ENCODE measurements at regions not wholly inside any gene's neighbourhood (a gene's known extent, or its start where the extent isn't known, plus 50 kb on each side); places are given as distances from the start of the nearest gene placed in this dataset.
"Not testable (repeated sequence)": the region's sequence is repeated elsewhere in the genome, so short reads cannot be mapped to it uniquely, and the experiment has no call there.

- DNase-seq (ENCODE audit: low spot score), result no peak
Observed at GRCh38 chr1:166391279-166392066, 224.7 kb upstream of the FAM78B start.

DNA sequence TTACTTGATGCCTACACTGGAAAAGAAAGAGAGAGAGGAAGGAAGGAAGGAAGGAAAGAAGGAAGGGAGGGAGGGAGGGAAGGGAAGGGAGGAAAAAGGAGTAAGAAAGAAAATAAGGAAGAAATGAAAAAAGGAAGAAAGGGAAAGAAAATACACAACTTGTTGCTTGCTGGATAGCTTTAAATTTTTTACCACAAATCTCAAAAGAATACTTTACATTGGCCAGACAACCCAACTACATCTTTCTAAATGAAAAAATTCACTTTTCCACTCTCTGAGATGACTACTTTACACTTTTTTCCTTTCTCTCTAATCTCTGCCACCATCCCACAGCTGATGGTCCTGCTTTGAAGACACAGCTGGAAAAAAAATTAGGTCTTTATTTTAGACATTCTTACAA, 228.9 kb upstream of the FAM78B start:
- DNase-seq (ENCODE audit: low spot score), result no peak

DNA sequence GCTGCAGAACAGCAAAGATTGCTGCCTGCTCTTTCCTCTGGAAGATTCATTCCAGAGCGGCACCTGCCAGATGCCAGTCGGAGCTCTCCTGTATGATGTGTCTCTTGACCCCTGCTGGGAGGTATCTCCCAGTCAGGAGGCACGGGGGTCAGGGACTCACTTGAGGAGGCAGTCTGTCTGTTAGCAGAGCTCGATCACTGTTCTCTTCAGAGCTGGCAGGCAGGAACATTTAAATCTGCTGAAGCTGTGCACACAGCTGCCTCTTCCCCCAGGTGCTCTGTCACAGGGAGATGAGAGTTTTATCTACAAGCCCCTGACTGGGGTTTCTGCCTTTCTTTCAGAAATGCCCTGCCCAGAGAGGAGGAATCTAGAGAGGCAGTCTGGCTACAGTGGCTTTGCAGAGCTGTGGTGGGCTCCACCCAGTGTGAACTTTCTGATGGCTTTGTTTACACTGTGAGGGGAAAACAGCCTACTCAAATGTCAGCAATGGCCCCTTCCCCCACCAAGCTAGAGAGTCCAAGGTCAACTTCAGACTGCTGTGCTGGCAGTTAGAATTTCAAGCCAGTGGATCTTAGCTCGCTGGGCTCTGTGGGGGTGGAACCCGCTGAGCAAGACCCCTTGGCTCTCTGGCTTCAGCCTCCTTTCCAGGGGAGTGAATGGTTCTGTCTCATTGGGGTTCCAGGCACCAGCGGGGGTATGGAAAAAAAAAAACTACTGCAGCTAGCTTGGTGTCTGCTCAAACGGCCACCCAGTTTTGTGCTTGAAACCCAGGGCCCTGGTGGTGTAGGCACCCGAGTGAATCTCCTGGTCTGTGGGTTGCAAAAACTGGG, 242.7 kb upstream of the FAM78B start:
- DNase-seq (ENCODE audit: low spot score), result not testable (repeated sequence)

GRCh38 chr1:166410083-166410385, 243.2 kb upstream of the FAM78B start:
- no peak for DNase-seq (ENCODE audit: low spot score)

DNA sequence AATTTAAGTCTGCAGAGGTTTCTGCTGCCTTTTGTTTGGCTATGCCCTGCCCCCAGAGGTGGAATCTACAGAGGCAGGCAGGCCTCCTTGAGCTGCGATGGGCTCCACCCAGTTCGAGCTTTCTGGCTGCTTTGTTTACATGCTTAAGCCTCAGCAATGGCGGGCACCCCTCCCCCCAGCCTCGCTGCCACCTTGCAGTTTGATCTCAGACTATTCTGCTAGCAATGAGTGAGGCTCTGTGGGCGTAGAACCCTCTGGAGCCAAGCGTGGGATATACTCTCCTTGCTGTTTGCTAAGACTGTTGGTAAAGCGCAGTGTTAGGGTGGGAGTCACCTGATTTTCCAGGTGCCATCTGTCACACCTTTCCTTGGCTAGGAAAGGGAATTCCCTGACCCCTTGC, 250.0 kb upstream of the FAM78B start:
- DNase-seq (ENCODE audit: low spot score), result not testable (repeated sequence)

DNA sequence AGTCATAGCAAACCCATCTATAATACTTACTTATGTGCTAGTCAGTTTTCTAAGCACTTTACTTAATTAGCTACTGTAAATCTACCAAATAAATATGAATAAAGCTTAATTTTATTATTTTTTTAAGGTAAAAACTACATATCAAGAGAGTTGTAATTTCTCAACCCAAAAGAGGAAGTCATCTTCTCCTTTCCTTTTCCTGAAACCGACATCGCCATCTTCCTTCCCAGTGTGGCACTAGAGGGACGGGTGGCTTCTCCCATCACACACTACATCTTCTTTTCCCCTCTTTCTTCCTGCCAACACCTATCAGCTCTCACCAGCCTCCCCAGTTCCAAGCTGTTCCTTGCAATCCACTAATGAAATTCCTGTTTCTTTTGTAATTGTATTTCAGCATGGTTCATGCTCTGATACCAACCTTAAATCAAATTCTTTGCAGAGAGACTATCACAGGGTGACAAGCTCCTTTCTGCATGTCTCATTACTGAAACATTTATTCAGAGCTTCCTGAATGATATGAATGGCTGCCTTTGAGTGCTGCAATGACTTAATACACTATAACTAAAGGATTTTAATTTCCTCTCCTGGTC, 251.6 kb upstream of the FAM78B start:
- no peak for DNase-seq (ENCODE audit: low spot score)

- DNase-seq (ENCODE audit: low spot score), result not testable (repeated sequence)
Observed at GRCh38 chr1:166422586-166422985, 255.8 kb upstream of the FAM78B start.

DNA sequence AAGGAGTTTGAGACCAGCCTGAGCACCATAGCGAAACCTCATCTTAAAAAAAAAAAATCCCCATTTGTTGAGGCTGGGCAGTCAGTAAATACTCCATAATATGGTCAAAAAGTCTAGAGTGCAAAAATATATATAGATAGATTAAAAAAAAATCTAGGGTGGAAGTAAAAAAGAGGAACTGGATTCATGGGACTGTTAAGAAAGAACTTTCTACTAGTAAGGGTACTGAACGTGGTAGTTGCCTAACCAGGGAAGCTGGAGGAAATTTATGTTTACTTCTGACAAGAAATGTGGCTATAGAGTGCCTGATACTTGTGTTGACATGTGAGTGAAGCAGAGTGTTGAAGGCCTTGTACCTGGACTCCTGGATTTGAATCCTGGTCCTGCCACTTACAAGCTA, 265.9 kb upstream of the FAM78B start:
- no peak for DNase-seq (ENCODE audit: low spot score)

- DNase-seq (ENCODE audit: low spot score), result not testable (repeated sequence)
Observed at GRCh38 chr1:166433404-166434304, 266.9 kb upstream of the FAM78B start.

DNA sequence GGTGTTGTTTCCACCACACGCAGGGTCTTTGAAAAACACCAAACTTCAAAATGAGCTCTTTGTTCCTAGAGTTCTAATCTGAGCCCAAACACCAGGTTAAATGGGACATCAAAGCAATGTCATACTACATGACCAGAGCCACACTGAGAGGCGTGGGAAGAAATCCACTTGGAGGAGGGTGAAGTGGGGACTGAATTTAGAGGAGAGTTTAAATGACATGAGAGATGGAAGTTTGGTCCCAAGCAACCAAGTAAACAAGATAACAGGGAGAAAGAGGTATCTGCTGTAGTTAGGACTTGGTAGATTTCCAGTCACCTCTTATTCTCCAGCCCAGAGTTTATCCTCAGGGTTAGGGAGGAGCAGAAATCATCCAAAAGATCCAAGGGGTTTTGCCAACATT, 290.9 kb upstream of the FAM78B start:
- no peak for DNase-seq (ENCODE audit: low spot score)

DNA sequence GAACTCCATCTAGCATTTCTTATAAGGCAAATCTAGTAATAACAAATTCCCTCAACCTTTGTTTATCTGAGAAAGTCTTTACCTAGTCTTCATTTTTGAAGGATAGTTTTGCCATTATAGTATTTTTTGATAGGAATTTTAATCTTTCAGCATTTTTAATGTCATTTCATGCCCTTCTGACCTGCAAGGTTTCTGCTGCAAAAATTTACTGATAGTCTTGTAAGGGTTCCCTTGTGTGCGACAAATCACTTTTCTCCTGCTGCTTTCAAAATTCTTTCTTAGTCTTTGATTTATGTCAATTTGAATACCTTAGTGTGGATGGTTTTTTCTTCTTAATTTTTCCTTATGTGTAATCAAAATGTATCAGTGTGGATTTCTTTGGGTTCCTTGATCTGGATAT, 297.5 kb upstream of the FAM78B start:
- DNase-seq (ENCODE audit: low spot score), result no peak

GRCh38 chr1:166470014-166470413, 303.2 kb upstream of the FAM78B start:
- DNase-seq (ENCODE audit: low spot score), result no peak

GRCh38 chr1:166470441-166470840, 303.6 kb upstream of the FAM78B start:
- DNase-seq (ENCODE audit: low spot score), result no peak

- no peak for DNase-seq (ENCODE audit: low spot score)
Observed at GRCh38 chr1:166471359-166471758, 304.6 kb upstream of the FAM78B start.

DNA sequence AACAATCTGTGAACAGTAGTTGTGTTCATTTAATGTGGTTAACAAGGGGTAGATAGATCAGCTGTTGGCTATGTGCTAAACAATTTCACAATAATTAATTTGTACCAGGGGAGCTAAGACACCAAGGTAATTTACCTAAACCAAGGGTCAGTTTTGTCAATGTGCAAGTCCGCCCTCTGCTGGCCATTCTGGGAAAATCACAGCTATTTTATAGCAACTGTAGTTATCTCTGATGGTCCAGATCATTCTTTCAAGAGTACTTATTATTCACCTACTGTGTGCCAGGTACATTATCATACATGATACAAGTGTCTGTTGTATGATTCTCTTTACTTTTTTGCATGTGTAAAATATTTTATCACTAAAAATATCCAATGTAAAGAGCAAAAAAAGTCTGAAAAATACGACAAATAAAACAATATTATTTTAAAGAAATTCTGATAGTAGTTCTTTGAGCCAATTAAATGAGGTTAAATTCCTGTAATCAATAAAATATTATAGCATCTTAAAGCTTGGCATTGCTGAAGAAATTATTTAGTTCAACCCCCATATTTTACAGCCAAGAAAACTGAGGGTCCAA, 312.3 kb upstream of the FAM78B start:
- DNase-seq (ENCODE audit: low spot score), result peak; percentile 24

GRCh38 chr1:166484471-166484870, 317.7 kb upstream of the FAM78B start:
- no peak for DNase-seq (ENCODE audit: low spot score)

DNA sequence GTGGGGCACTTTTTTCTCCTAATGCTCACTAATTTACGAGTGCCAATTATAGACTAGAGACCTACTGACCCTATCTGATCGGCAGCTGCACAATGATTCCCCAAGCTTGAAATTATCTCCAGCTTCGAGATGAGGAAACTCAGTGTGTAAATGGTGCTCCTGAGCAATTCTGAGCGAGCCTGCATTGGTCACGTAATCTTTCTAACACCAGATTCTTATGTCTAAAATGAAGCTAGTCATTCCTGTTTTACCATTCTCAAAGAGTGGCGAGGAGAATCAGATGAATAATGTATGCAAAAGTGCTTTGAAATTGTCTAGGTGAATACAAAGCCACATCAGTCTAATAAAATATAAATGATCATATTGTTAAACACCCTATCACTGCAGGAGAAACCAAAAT, 318.1 kb upstream of the FAM78B start:
- DNase-seq (ENCODE audit: low spot score), result no peak

DNA sequence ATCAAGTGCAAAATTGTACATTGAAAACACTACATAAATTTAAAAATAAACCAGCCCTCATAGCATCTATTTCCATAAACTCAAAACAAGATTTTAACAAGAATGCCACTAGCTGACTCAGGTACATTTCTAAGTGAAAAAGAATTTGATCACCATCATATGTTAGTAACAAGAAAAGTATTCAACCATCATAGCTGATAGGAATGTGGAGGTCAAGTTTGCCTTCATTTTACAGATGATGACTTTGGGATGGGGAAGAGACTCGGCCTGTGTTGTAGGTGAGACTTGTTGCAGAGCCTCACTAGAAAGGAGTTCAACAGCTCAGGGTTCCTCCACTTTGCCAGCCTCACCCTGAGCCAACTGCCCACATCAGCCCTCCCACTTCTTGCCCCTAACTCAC, 318.8 kb upstream of the FAM78B start:
- peak; percentile 24 for DNase-seq (ENCODE audit: low spot score)

GRCh38 chr1:166488327-166488726, 321.5 kb upstream of the FAM78B start:
- no peak for DNase-seq (ENCODE audit: low spot score)

DNA sequence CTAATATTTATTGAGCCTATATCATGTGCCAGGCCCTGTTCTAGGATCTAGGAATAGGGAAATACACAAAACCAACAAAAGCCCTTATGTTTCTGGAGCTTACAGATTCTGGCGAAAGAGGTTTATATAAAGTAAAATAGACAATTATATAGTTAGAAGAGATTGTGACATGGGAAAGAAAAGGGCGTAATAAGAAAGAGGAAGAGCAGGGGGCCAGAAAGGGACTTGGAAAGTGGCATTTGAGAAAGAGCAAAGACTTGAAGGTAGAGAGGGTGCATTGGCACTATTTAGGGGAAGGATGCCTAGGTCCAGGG, 322.5 kb upstream of the FAM78B start:
- no peak for DNase-seq (ENCODE audit: low spot score)

DNA sequence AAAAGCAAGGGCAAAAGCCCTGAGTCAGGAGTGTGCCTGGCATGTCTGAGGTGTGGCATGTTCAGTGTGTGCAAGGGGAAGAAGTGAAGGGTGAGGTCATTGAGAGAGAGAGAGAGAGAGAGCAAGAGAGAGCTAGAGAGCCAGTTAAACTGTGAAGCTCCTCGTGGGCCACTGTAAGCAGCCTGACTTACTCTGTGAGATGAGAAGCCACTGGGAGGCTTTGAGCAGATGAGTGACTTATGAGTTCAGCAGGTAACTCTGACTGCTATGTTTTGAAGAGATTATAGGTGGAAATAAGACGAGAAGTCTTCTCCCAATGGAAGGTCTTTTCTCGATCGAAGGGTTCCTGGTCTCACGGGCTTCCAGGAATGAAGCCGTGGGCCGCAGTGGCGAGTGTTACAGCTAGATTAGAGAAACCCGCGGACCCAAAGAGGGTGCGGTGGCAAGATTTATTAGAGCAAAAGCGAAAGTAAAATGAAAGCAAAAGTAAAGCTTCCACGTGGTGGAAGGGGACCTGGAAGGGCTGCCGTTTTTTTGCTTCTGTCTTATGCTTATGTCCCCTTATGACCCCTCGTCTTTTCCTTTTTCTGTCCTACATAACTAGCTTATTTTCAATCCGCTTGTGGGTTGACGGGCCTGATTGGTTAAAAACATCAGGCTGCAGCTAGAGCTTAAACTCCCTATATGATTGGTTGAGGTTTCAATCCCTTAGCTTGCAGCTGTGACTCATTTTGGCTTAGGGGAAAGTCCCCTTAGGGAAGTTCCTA, 323.1 kb upstream of the FAM78B start:
- peak; percentile 32 for DNase-seq (ENCODE audit: low spot score)
